GM19239 (cell line): ENCODE measurements at regions not wholly inside any gene's neighbourhood (a gene's known extent, or its start where the extent isn't known, plus 50 kb on each side); places are given as distances from the start of the nearest gene placed in this dataset.

ENCODE experiments used
- DNase-seq: peaks from one replicate; pipeline ENCODE4 v3.0.0; 2011; ENCODE audit warnings: low spot score; ENCODE audit not compliant: insufficient read length
- FAIRE-seq: peaks from 2 replicates; lab custom pipeline; 2011; peaks lifted over from hg19 to GRCh38; lab: Jason Lieb, UNC

DNA sequence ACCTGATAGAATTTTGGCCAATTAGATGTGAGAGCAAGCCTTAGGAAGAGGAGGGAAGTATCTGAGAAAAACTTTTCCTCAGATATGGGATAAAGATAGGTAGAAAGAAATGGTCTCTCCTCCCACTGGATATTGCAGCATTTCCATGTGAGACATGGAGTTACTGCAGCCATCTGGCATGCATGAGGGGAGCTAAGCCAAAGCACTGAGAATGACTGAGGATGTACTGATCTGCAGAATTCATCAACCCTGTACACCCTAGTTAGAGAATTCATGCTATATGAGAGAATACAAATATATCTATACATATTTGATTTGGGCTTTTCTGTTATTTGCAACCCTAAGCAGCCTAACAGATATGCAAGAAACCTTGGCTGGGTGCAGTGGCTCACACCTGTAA, 52.5 kb upstream of the RPL34 start:
- FAIRE-seq (no peak), DNase-seq (no peak)

DNA sequence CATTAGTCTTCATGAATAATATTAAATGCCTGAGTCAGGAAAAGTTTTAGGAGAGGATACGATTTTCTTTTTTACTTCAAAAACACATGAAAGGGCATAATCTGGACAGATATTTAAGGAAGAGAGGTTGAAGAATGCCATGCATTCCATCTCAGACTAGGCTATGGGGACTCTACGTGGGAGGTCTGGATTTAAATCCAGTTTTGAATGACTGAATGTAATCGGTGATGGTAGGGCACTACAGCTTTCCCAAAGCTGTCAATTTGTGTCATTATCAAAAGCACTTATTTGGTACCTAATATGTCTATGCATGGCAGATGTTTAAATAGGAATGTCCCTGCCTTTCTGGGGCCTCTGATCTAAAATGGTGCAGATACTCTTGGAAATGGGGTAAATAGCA, 59.3 kb upstream of the RPL34 start:
- no peak for FAIRE-seq

DNA sequence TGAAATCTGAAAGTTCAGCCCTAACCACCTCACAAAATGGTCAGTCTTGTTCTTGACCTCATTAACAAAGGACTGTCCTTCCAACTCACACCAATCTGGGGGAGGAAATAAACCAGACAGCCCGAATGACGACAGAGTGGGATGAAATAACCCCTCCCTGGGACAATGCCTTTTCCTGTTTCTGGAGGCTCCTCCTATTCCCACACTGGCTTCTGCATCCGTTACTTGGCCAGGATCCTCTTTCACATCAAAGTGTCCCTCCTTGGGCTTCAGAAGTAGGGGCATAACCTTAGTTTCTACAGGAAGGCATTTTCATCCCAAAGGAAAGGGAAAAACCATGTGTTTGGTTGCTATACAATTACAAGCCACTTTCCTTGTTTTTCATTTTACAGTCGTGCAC, 59.8 kb upstream of the RPL34 start:
- no peak for DNase-seq

More for the DNA sequence above, 59.3 kb upstream of the RPL34 start:
- DNase-seq = no peak

DNA sequence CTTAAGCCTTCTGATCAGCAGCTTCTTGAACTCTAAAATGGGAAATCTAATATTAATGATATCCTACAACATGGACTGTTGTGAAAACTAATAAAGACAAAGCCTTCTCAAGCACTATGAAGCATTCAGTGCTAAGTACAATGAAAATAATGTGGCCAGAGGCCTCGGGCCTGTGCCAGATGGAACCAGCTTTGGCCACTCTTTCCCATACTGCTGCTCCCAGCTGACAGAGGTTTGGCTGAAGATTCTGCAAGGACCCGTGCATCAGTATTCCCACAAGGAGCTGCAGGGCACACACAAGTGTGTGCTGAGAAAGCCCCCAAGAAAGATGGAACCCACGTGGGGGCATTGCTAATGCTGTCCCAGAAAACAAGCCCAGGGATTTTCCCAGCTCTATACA, 60.5 kb upstream of the RPL34 start:
- DNase-seq (no peak), FAIRE-seq (no peak)

More for the DNA sequence above, 59.8 kb upstream of the RPL34 start:
- FAIRE-seq = no peak

DNA sequence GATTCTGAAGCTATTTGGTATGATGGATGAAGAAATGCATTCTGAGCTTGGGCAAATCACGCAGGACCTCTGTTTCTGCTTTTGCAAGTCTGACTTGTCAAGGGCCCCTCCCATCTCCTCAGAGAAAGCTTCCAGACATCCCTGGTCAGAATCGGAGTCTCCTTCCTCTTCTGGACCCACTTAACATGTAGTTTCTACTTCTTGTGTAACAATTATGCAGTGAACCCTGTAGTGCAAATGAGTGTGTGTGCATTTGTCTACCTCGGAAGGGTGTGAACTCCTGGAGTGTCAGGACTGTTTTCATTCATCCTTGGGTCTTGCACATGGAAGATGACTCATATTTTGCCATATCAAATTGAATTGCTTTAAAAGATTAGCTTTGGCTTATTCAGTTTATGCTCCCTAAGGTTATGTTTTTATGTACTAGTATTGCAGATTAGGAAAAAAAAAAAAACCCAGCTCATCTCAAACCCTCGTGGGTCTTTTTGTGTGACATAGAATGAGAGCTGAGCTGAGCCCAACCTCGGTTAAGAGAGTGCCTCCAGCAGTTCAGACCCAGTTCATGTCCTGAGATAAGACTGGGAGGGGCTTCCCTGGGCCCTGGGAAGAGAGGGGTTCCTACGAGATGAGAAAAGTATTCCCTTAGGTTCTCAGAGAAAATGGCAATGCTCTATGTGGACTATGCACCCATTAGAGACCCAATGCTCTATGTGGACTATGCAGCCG, 61.1 kb upstream of the RPL34 start:
- DNase-seq (no peak), FAIRE-seq (no peak)

DNA sequence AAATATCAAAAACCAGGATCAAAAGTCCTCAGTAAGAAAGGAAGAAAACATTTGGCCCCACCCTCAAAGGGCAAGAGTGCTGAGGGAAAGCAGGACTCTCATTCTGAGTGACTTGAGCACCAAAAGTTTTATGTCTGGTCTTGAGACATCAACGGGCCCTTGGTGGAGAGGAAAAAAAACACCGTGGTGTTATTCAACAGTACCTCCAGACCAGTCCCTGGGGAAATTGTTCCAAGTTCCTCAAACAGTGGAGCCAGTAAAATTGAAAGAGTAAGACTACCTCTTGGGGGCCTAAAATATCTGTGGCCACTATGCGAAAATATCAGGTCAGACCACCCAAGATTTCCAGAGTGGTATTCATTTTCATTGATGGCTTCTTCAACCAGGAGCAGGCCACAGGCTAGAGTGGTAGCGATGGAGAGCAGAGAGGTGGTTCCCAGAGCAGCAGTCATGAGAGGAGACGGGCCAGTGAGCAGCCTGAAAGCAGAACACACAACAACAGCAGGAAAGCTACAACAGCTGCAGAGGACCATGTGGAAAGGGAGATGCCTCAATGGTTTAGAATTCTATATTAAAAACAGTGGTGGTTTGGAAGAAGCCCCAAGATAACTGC, 63.7 kb upstream of the RPL34 start:
- DNase-seq = no peak
- FAIRE-seq = no peak

DNA sequence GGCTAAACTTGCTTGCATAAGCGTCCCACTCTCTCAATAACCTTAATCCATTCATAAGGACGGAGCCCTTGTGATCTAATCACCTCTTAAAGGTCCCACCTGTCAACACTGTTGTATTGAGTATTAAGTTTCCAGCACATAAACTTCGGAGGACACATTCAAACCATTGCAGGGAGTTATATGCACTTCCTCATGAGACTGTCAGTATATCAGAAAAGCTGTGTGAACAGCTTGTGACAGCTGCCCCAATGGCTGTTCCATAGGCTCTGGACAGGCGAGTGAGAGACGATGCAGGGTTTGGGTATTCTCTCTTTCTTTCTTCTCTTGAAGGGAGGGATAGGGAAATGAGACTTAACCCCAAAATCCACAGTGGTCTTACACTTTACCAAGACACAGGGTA, 64.2 kb upstream of the RPL34 start:
- no peak for FAIRE-seq

DNA sequence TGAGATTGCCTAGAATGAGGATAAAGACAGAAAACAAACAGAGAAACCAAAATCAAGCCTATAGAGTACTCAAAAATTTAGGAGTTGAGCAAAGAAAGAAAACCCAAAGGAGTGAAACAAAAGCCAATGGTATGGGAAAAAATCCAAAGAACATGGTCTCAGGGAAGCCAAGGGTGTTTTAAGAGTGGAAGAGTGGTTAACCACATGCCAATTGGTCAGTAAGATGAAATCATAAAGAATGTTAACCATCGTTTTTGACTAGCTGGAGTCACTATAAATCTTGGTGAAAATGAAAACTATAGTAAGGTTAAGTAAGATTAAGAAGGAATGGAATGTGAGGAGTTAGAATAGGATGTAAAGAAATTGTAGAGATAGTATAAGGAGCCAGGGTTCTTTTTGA, 64.7 kb upstream of the RPL34 start:
- no peak for FAIRE-seq
- DNase-seq = no peak

More for the DNA sequence above, 64.2 kb upstream of the RPL34 start:
- DNase-seq = no peak

DNA sequence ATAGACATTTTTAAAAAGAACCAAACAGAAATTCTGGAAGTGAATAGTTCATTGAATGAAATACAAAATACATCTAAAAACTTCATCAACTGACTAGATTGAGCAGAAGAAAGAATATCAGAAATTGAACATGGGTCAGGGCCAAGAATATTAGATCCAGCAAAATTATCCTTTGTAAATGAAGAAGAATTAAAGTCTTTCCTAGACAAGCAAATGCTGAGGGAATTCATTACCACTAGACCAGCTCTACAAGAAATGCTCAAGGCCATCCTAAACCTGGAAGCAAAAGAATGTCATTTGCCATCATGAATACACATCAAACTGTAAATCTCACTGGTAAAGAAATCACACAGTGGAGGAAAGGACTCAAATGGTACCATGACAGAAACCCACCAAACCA, 72.7 kb upstream of the RPL34 start:
- no peak for FAIRE-seq
- no peak for DNase-seq

DNA sequence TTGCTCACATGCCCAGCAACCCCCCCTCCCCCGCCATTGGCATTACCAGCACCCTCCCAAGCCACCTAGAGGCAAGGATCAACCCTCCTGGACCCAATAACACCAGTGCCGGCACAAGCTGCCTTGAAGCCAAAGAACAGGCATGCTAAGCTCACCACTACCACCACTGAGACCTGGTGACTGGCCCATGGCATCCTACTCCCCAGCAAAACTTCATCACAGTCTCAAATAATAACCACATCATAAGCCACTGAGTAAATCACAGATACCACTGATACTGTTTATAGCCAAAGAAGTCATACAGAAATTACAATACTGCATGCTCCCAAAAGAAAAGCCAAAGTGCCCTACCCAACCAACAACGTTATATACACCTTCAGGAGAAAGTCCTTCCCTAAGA, 73.6 kb upstream of the RPL34 start:
- FAIRE-seq (no peak), DNase-seq (no peak)

DNA sequence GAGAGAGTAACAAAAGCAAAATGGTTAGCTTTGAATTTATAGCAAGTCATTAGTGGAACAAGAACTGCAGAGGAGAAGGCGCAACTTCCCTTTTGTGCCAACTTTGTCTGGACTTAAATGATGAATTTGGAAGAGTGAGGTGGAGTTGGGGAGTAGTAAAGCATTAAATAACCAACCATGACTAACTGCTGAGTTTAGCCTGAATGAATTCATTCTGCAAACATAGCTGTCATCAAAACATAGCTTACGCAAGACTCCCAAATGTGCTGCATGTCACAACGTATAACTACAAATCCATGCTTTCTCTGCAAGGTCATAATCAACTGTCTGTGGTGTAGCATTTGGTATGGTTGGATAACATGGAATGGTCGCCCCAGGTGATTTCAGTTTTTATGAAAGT, 75.9 kb upstream of the RPL34 start:
- no peak for DNase-seq
- FAIRE-seq = no peak

DNA sequence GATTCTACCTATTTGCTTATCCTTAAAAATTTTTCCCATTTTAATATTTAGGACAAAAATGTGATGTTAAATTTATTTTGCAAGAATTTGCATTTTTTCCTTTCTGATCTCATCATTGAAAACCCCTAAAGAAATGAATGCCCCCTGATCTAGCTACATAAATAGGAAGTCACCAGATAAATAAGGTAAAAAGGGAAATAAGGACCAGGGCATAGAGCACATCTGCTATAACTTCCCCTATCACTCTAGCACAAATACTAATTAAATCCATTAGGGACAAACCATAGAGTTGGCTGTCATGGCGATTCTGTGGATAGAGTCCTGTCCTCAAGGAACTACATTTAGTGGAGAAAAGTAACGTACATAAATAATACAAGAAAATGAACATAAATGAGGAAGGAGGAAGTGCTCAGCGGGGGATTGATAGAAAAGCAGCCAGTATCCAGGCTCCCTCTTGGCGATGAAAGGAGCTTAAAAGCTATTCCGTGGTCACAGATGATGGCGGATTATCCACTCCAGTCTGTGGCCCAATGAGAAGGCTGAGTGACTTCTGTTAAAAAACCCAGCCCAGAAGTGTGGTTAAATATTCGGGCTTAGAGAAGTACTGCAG, 76.9 kb upstream of the RPL34 start:
- FAIRE-seq (no peak), DNase-seq (no peak)

DNA sequence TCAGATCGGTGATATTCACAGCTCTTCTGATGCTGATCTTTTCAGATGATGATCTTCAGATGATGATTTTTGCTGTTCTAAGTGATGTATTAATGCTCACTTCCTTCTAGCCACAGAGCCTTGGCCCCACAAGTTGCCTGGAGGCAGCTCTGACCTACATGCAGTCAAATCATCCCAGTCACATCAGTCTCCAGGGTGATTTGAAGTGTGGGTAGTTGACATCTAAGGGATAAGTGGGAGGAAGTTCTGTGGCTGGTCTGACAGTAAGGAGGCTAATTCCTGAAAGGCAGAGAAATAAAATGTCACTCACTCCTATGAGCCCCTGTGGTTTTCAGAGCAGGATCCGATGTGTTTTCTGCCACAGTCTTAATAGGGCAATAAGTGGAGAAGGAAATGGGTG, 79.8 kb upstream of the RPL34 start:
- FAIRE-seq (no peak), DNase-seq (no peak)

DNA sequence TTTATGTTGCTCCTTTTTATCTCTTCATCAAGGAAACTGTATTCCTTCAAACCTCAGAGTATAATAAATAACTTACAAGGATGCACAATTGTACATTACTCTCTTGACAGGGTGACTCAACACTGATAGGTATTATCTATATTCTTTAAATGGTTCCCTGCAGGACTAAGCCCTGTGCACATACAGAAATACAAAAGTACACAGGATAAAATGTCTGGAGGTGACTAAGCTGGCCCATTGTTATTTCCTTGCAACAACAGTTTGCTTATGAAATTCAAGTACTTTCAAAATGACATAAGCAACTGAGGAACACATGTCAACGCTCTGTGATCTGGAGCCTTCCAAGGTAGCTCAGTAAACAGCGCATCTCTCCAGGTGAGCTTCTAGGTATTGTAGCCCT, 83.8 kb upstream of the RPL34 start:
- FAIRE-seq = no peak
- no peak for DNase-seq

DNA sequence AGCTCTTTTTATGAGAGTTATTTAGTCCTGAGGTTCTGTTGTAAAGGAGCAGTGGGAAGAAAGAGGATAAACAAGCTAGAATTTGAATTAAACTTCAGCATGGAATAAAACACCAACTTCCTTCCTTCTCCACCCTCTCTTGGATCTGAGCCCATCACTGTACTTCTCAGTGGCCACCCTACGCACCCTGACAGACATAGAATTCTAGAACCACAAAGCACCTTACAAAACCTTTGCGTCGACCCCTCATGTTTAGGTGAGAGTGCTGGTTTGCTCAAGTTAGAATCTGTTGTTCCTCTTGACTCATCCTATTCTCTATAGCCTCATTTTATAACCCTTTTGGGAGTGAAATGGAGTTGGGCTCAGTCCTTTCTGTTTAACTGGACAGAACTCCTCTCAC, 84.6 kb upstream of the RPL34 start:
- no peak for FAIRE-seq

DNA sequence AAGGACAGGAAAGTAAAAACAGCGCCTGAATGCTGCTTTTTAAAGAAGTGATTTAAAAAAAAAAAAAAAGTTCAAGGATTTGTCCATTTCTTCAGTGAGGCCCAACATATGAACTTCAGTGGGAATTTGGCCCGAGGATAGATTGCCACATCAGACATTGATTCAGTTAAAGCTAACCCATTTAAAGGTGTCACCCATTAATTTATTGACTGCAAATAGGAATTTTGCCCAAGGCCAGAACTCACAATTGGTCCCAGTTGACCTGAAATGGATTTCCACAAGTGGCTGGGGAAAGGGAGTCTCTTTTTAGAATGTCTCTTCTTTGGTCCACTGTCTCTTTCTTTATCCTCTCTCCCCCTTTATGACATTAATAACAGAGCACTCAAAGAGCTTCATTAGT, 86.5 kb upstream of the RPL34 start:
- no peak for FAIRE-seq
- no peak for DNase-seq

More for the DNA sequence above, 84.6 kb upstream of the RPL34 start:
- DNase-seq = no peak

DNA sequence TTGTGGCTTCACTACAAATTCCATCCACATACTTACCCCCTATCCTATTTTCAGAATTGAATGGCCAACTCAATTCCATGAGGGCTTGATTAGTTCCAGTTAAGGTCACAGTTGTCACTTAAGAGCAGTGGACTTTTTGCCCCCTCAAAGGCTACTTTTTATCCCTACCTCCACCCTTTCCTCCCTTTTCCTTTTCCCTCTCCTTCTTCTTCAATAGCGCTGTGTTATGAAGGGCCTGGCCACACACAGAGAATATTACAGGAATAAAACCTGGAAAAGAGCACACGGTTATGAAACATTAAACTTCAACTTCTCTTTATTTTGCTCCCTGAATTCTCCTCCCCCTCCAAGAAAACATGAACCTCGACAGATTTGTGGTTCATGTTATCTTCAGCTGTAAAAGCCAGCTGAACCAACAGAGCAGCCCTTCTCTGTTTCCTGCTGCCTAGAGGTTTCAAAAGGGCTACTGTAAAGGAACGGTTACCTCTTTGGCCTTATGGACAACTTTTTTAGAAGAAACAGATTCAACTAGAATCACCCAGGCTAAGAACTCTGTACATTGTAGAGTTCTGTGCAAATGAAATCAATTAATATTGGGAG, 87.0 kb upstream of the RPL34 start:
- no peak for DNase-seq
- FAIRE-seq = peak; percentile 58

DNA sequence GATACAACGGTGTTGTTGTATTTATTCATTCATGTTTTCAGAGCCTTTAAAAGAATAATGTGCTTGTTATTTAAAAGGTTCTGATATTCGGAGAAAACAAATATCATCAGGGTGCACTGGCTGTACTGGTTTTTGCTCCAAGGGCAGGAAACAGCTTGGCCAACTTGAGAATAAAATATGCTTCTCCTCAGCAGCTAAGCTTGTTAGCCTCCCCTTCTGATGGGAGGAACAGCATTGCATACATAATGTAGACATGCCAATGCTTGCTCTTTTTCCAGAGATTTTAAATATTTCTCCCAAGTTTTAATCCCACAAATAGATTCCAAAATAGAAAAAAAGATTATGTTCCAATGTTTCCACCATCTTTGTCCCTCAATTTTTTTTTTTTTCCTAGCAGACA, 87.6 kb upstream of the RPL34 start:
- DNase-seq = no peak
- no peak for FAIRE-seq

DNA sequence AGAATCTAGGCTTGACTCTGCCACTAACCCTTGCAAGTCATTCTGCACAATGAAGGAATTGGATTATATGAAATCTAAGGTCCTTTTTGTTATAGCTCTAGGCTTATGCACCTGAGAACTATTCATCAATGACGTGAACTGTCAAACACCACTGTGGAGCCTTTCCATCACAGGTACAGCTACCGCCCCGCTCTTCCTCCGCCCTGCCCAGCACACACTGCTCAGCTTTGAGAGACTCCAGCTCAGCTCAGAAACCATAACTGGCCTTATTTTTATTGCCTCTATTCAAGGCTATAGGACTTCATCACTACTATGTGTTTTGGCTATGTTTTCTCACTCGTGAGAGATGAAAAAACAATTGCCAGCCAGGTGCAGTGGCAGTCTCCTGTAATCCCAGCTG, 88.2 kb upstream of the RPL34 start:
- DNase-seq (no peak), FAIRE-seq (no peak)

DNA sequence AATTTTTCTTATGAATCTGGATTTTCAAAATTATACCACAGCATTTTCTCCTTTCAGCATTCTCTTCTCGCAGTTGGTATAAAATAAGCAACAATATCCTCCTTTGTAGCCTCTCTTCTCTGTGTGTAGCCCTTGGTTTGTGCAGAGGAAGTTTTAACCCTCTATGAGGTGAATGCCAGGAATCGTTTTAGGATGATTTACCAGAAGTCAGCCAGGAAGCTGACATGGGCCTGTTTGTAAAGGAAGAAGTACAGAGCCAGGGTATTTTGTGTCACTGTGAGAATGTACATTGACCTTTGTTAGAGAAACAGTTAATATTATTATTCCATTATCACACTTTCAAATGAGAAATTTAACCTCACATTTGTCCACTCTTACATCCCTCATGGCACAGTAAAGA, 88.9 kb upstream of the RPL34 start:
- DNase-seq (no peak), FAIRE-seq (no peak)
